ENCODE measurements at regions not wholly inside any gene's neighbourhood (a gene's known extent, or its start where the extent isn't known, plus 50 kb on each side); places are given as distances from the start of the nearest gene placed in this dataset.
"Not testable (repeated sequence)": the region's sequence is repeated elsewhere in the genome, so short reads cannot be mapped to it uniquely, and the experiment has no call there.

GRCh38 chr6:51321477-51321876 lies 502.8 kb downstream of the TFAP2B start:
- TF ChIP-seq, protein P1, sequence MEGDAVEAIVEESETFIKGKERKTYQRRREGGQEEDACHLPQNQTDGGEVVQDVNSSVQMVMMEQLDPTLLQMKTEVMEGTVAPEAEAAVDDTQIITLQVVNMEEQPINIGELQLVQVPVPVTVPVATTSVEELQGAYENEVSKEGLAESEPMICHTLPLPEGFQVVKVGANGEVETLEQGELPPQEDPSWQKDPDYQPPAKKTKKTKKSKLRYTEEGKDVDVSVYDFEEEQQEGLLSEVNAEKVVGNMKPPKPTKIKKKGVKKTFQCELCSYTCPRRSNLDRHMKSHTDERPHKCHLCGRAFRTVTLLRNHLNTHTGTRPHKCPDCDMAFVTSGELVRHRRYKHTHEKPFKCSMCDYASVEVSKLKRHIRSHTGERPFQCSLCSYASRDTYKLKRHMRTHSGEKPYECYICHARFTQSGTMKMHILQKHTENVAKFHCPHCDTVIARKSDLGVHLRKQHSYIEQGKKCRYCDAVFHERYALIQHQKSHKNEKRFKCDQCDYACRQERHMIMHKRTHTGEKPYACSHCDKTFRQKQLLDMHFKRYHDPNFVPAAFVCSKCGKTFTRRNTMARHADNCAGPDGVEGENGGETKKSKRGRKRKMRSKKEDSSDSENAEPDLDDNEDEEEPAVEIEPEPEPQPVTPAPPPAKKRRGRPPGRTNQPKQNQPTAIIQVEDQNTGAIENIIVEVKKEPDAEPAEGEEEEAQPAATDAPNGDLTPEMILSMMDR (conservative IDR thresholded peaks at IDR 0.05): not testable (repeated sequence)
- TF ChIP-seq EZH2 (IDR thresholded peaks at IDR 0.05; ENCODE audit: low read depth): not testable (repeated sequence)
